ENCODE measurements at regions not wholly inside any gene's neighbourhood (a gene's known extent, or its start where the extent isn't known, plus 50 kb on each side); places are given as distances from the start of the nearest gene placed in this dataset.
"Not testable (repeated sequence)": the region's sequence is repeated elsewhere in the genome, so short reads cannot be mapped to it uniquely, and the experiment has no call there.

DNA sequence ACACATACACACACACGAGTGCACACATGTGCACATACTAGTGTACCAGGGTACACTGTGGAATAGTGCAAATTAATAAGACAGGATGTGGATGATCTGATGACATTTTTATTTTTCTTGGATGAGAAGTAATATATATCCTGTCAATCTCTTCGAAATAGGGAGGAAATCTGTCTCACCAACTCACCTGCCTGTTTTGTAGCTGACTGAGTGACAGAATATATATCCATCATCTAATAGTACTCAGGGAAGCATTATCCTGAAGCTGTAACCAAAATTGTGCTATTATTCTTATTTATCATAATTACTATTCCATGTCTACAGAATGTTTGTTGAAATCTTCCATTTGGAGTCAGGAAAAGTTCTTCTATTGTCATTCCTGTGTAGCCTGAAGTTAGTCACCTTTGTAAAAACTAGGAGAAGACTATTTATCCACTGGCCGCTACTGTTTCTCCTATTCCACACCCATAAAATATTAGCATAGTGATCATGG is 888.0 kb downstream of the TRAM1L1 start:
- Histone ChIP-seq H3K9me3 (ENCODE audit: low read depth, low read length) (no peaks in the 10 kb centered on the region), H3K27me3 (ENCODE audit: insufficient read depth, low read length) (no peaks in the 10 kb centered on the region), H3K79me2 (ENCODE audit: insufficient read depth, low read length) (no peaks in the 10 kb centered on the region), H3K4me1 (ENCODE audit: insufficient read depth, low read length) (no peaks in the 10 kb centered on the region), H3K27ac (ENCODE audit: low read depth, low read length) (no peak overlapping the region), H3K4me3 (ENCODE audit: insufficient read depth, low read length) (no peak overlapping the region), H3K36me3 (ENCODE audit: insufficient read depth, low read length) (no peaks in the 10 kb centered on the region), H3K4me2 (ENCODE audit: insufficient read depth, low read length) (no peak overlapping the region), H2AFZ (ENCODE audit: low read length) (no peak overlapping the region), H4K20me1 (ENCODE audit: insufficient read depth, low read length) (no peaks in the 10 kb centered on the region)
- DNase-seq (ENCODE audit: insufficient read length, low spot score, missing footprints): no peak
- TF ChIP-seq CTCF (IDR thresholded peaks at IDR 0.05; ENCODE audit: extremely low read depth, low read depth, low read length): no peak

GRCh38 chr4:116183241-116183640 is 902.1 kb downstream of the TRAM1L1 start:
- no peak overlapping the region for H3K4me2 ChIP-seq (ENCODE audit: insufficient read depth, low read length)

DNA sequence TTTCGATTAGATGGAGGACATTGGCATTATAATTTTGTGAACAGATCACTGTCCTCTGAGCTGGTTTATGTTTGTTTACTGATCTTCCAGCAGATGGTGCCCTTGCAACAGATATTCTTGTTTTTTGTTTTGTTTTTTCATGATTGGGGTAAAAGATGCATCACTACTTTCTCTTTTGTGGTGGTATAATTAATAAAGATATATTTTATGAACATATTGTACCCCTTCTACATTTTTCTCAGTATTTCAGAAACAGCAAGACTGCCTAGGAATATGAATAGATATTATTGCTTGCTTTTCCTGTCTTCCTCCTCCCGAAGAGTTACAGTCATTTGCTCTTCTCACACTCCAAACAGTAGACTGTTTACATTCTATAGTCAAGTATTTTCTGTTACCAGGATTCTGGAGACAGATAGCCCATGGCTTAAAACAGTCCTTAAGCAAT is 905.2 kb downstream of the TRAM1L1 start:
- Histone ChIP-seq H3K27ac (ENCODE audit: low read depth, low read length) (no peak overlapping the region), H3K79me2 (ENCODE audit: insufficient read depth, low read length) (no peaks in the 10 kb centered on the region), H3K4me3 (ENCODE audit: insufficient read depth, low read length) (no peak overlapping the region), H3K9me3 (ENCODE audit: low read depth, low read length) (no peaks in the 10 kb centered on the region), H2AFZ (ENCODE audit: low read length) (no peak overlapping the region), H3K27me3 (ENCODE audit: insufficient read depth, low read length) (no peaks in the 10 kb centered on the region), H3K4me2 (ENCODE audit: insufficient read depth, low read length) (no peak overlapping the region), H3K36me3 (ENCODE audit: insufficient read depth, low read length) (no peaks in the 10 kb centered on the region), H4K20me1 (ENCODE audit: insufficient read depth, low read length) (no peaks in the 10 kb centered on the region), H3K4me1 (ENCODE audit: insufficient read depth, low read length) (no peaks in the 10 kb centered on the region)
- no peak for TF ChIP-seq CTCF (IDR thresholded peaks at IDR 0.05; ENCODE audit: extremely low read depth, low read depth, low read length)
- no peak for DNase-seq (ENCODE audit: insufficient read length, low spot score, missing footprints)

More at GRCh38 chr4:116183241-116183640, 902.1 kb downstream of the TRAM1L1 start:
- no peaks in the 10 kb centered on the region for H3K79me2 ChIP-seq (ENCODE audit: insufficient read depth, low read length)
- no peak for DNase-seq (ENCODE audit: insufficient read length, low spot score, missing footprints)
- no peaks in the 10 kb centered on the region for H3K4me1 ChIP-seq (ENCODE audit: insufficient read depth, low read length)
- no peak overlapping the region for H3K27ac ChIP-seq (ENCODE audit: low read depth, low read length)
- H3K36me3 ChIP-seq (ENCODE audit: insufficient read depth, low read length): no peaks in the 10 kb centered on the region
- no peaks in the 10 kb centered on the region for H3K9me3 ChIP-seq (ENCODE audit: low read depth, low read length)
- no peak for TF ChIP-seq CTCF (IDR thresholded peaks at IDR 0.05; ENCODE audit: extremely low read depth, low read depth, low read length)
- H3K27me3 ChIP-seq (ENCODE audit: insufficient read depth, low read length): no peaks in the 10 kb centered on the region
- H3K4me3 ChIP-seq (ENCODE audit: insufficient read depth, low read length): no peak overlapping the region
- H4K20me1 ChIP-seq (ENCODE audit: insufficient read depth, low read length): no peaks in the 10 kb centered on the region
- no peak overlapping the region for H2AFZ ChIP-seq (ENCODE audit: low read length)

- H3K36me3 ChIP-seq (ENCODE audit: insufficient read depth, low read length); H3K27ac ChIP-seq (ENCODE audit: low read depth, low read length); DNase-seq (ENCODE audit: insufficient read length, low spot score, missing footprints); H3K4me2 ChIP-seq (ENCODE audit: insufficient read depth, low read length); H3K4me3 ChIP-seq (ENCODE audit: insufficient read depth, low read length); H3K4me1 ChIP-seq (ENCODE audit: insufficient read depth, low read length); H4K20me1 ChIP-seq (ENCODE audit: insufficient read depth, low read length); H3K79me2 ChIP-seq (ENCODE audit: insufficient read depth, low read length); H2AFZ ChIP-seq (ENCODE audit: low read length); H3K27me3 ChIP-seq (ENCODE audit: insufficient read depth, low read length); H3K9me3 ChIP-seq (ENCODE audit: low read depth, low read length): not testable (repeated sequence)
Observed at GRCh38 chr4:116151371-116151770, 934.0 kb downstream of the TRAM1L1 start.

Measured in osteoblast (primary cell).